ENCODE measurements at regions not wholly inside any gene's neighbourhood (a gene's known extent, or its start where the extent isn't known, plus 50 kb on each side); places are given as distances from the start of the nearest gene placed in this dataset.

- TF ChIP-seq CTCF (IDR thresholded peaks at IDR 0.05) (no peak), POLR2A (IDR thresholded peaks at IDR 0.05; ENCODE audit: low read depth) (no peak), POLR2AphosphoS5 (IDR thresholded peaks at IDR 0.05) (no peak)
These were observed 142.7 kb upstream of the ST6GAL2 start for GRCh38 chr2:107028661-107029060.

All from esophagus muscularis mucosa (tissue), 3 donors.